ENCODE measurements at regions not wholly inside any gene's neighbourhood (a gene's known extent, or its start where the extent isn't known, plus 50 kb on each side); places are given as distances from the start of the nearest gene placed in this dataset.

- H3K27ac ChIP-seq (ENCODE audit: low read depth in 2 of 2, low read length in 2 of 2): no peak overlapping the region
- H3K9me3 ChIP-seq (ENCODE audit: control insufficient read depth in 2 of 3, insufficient read depth in 1 of 3, low read length in 3 of 3): peaks cover 0 to 15% (median 0%) of the 10 kb centered on the region in 3 donors
- H3K4me1 ChIP-seq (ENCODE audit: control insufficient read depth in 2 of 3, insufficient read depth in 2 of 3, low read depth in 1 of 3, low read length in 3 of 3): no peaks in the 10 kb centered on the region
- H3K27me3 ChIP-seq (ENCODE audit: control insufficient read depth, insufficient read depth, low read length): no peaks in the 10 kb centered on the region
- no peaks in the 10 kb centered on the region for H3K36me3 ChIP-seq (ENCODE audit: control insufficient read depth in 2 of 3, insufficient read depth in 3 of 3, low read length in 3 of 3)
- TF ChIP-seq CTCF (IDR thresholded peaks at IDR 0.05; ENCODE audit: borderline replicate concordance, extremely low read depth, insufficient read depth): no peak
- FAIRE-seq (no peak), DNase-seq (no peak)
- intact Hi-C loops (cut with DNase I): no loop called here
- H3K9ac ChIP-seq (ENCODE audit: low read length in 3 of 3): no peak overlapping the region
- H3K4me3 ChIP-seq (ENCODE audit: low read length in 3 of 3): no peak overlapping the region
Observed at GRCh38 chr10:9845075-9845474, 1172.6 kb upstream of the CELF2 start.

- Histone ChIP-seq H3K27me3 (ENCODE audit: control insufficient read depth, insufficient read depth, low read length) (no peaks in the 10 kb centered on the region), H3K9ac (ENCODE audit: low read length in 3 of 3) (no peak overlapping the region), H3K27ac (ENCODE audit: low read depth in 2 of 2, low read length in 2 of 2) (no peak overlapping the region), H3K36me3 (ENCODE audit: control insufficient read depth in 2 of 3, insufficient read depth in 3 of 3, low read length in 3 of 3) (no peaks in the 10 kb centered on the region), H3K9me3 (ENCODE audit: control insufficient read depth in 2 of 3, insufficient read depth in 1 of 3, low read length in 3 of 3) (peaks cover 0 to 25% (median 0%) of the 10 kb centered on the region in 3 donors), H3K4me3 (ENCODE audit: low read length in 3 of 3) (no peak overlapping the region), H3K4me1 (ENCODE audit: control insufficient read depth in 2 of 3, insufficient read depth in 2 of 3, low read depth in 1 of 3, low read length in 3 of 3) (no peaks in the 10 kb centered on the region)
- no peak for FAIRE-seq
- no peak for DNase-seq
- intact Hi-C loops (cut with DNase I): no loop called here
- TF ChIP-seq CTCF (IDR thresholded peaks at IDR 0.05; ENCODE audit: borderline replicate concordance, extremely low read depth, insufficient read depth): no peak
Observed at GRCh38 chr10:9848278-9848677, 1169.4 kb upstream of the CELF2 start.

GRCh38 chr10:9848981-9849380, 1168.7 kb upstream of the CELF2 start:
- DNase-seq: no peak
- Histone ChIP-seq H3K4me3 (ENCODE audit: low read length in 3 of 3) (no peak overlapping the region), H3K27ac (ENCODE audit: low read depth in 2 of 2, low read length in 2 of 2) (no peak overlapping the region), H3K27me3 (ENCODE audit: control insufficient read depth, insufficient read depth, low read length) (no peaks in the 10 kb centered on the region), H3K36me3 (ENCODE audit: control insufficient read depth in 2 of 3, insufficient read depth in 3 of 3, low read length in 3 of 3) (no peaks in the 10 kb centered on the region), H3K9me3 (ENCODE audit: control insufficient read depth in 2 of 3, insufficient read depth in 1 of 3, low read length in 3 of 3) (peaks cover 0 to 24% (median 0%) of the 10 kb centered on the region in 3 donors), H3K4me1 (ENCODE audit: control insufficient read depth in 2 of 3, insufficient read depth in 2 of 3, low read depth in 1 of 3, low read length in 3 of 3) (no peaks in the 10 kb centered on the region), H3K9ac (ENCODE audit: low read length in 3 of 3) (no peak overlapping the region)
- no peak for FAIRE-seq
- intact Hi-C loops (cut with DNase I): no loop called here
- TF ChIP-seq CTCF (IDR thresholded peaks at IDR 0.05; ENCODE audit: borderline replicate concordance, extremely low read depth, insufficient read depth): no peak

- no peaks in the 10 kb centered on the region for H3K36me3 ChIP-seq (ENCODE audit: control insufficient read depth in 2 of 3, insufficient read depth in 3 of 3, low read length in 3 of 3)
- no peak overlapping the region for H3K4me3 ChIP-seq (ENCODE audit: low read length in 3 of 3)
- no peak overlapping the region for H3K9ac ChIP-seq (ENCODE audit: low read length in 3 of 3)
- DNase-seq: no peak
- TF ChIP-seq CTCF (IDR thresholded peaks at IDR 0.05; ENCODE audit: borderline replicate concordance, extremely low read depth, insufficient read depth): no peak
- intact Hi-C loops (cut with DNase I): no loop called here
- no peaks in the 10 kb centered on the region for H3K4me1 ChIP-seq (ENCODE audit: control insufficient read depth in 2 of 3, insufficient read depth in 2 of 3, low read depth in 1 of 3, low read length in 3 of 3)
- FAIRE-seq: no peak
- H3K9me3 ChIP-seq (ENCODE audit: control insufficient read depth in 2 of 3, insufficient read depth in 1 of 3, low read length in 3 of 3): peaks cover 0 to 15% (median 0%) of the 10 kb centered on the region in 3 donors
- no peak overlapping the region for H3K27ac ChIP-seq (ENCODE audit: low read depth in 2 of 2, low read length in 2 of 2)
- H3K27me3 ChIP-seq (ENCODE audit: control insufficient read depth, insufficient read depth, low read length): no peaks in the 10 kb centered on the region
Observed at GRCh38 chr10:9850415-9850814, 1167.3 kb upstream of the CELF2 start.

Measured in kidney (tissue), 13 donors.